ENCODE measurements at regions not wholly inside any gene's neighbourhood (a gene's known extent, or its start where the extent isn't known, plus 50 kb on each side); places are given as distances from the start of the nearest gene placed in this dataset.

GRCh38 chr6:132977413-132977812, 163.0 kb downstream of the RPS12 start:
- DNase-seq = no peak

GRCh38 chr6:132978685-132979084, 164.3 kb downstream of the RPS12 start:
- DNase-seq = no peak

GRCh38 chr6:132993738-132994137, 179.4 kb downstream of the RPS12 start:
- DNase-seq = no peak

DNA sequence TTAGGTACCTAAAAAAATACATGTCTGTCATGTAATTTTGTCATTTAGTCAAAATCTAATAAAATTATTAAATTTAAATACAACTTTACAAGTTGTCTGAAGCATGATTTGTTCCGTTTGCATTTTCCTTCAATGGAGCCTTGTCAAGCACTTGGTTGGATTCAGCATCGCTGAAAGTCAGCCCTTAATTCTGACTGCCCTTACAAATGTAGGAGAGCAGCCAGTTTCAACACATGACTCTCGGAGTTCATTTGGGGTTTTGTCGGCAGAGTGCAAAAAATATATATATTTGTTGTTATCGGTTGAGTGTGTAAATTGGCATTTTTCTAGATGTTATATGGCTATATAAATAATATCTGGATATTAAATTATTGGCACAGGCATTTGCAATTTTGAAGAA, 180.6 kb downstream of the RPS12 start:
- DNase-seq = no peak

DNA sequence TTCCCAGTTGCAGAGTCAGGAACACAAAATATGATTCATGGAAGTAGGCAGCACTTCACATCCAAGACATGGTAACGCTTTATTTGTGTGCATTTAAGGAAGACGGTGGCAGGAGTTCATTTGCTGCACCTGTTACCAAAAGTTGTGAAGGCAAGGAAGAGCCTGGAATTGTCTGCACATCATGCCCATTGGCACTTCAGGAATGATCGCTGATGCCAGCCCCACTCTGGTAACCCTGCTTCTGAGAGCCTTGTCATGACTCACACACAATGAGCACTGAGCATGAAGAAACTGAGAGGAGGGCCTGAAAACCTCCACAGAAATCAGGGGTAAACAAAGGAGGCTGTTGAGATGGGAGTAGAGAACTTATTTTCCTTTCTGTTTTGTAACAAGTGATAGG, 181.1 kb downstream of the RPS12 start:
- no peak for DNase-seq

GRCh38 chr6:132998418-132998817, 184.0 kb downstream of the RPS12 start:
- no peak for DNase-seq

GRCh38 chr6:133001040-133001565, 186.7 kb downstream of the RPS12 start:
- DNase-seq = no peak

- DNase-seq = no peak
These were observed 190.0 kb downstream of the RPS12 start for GRCh38 chr6:133004304-133004884.

- no peak for DNase-seq
These were observed 198.4 kb downstream of the RPS12 start for GRCh38 chr6:133012774-133013173.

- DNase-seq = peak; percentile 1
These were observed 202.3 kb downstream of the RPS12 start for GRCh38 chr6:133016631-133017030.

DNA sequence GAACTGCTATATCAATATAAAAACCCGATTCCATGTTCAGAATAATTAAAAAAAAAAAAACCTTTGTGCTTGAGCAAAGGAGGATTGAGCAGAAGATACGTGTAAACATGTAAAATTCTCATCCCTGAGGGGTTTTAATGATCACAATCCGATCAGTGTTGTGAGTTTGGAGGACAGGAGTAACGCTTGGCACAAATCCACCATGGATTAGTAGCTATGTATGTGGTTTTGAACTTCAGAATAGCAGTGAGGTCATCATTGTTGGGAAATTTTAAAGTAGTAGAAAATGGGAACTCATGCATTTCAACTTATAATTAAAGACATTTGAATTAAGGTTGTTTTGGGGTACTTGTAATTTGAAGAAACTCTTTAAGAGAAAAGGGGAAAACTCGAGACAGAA, 203.2 kb downstream of the RPS12 start:
- DNase-seq = peak; percentile 65

GRCh38 chr6:133026705-133027104, 212.3 kb downstream of the RPS12 start:
- DNase-seq = no peak

GRCh38 chr6:133033263-133033662, 207.9 kb upstream of the EYA4 start:
- DNase-seq = peak; percentile 27

- DNase-seq = no peak
These were observed 206.5 kb upstream of the EYA4 start for GRCh38 chr6:133034509-133035206.

- peak; percentile 1 for DNase-seq
These were observed 200.9 kb upstream of the EYA4 start for GRCh38 chr6:133040094-133040802.

GRCh38 chr6:133040803-133041419, 200.2 kb upstream of the EYA4 start:
- no peak for DNase-seq

DNA sequence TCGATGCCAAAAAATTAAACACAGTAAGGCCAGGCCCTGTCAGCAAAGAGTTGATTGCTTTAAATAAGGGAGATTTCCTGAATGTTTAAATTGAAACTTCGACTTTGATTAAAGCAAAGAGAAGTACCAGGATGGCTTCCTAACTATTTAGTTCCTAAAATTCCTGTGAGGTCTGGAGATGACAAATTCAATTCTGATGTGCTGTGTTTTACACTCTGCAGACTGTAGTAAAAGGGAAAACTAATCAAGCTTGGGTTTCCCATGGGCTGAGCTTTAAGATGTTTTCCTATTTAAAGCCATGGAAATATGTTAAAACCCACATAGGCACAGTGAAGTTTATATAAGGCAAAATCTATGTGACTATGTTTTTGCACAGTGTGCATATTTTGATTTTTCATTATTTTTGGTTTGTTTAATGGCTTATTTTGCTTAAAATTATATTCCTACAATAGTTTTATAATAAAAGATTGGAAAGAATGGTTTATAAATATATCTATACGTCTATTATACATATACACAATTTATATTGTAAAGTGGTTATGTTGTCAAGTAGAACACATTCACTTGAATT, 198.5 kb upstream of the EYA4 start:
- DNase-seq = no peak

DNA sequence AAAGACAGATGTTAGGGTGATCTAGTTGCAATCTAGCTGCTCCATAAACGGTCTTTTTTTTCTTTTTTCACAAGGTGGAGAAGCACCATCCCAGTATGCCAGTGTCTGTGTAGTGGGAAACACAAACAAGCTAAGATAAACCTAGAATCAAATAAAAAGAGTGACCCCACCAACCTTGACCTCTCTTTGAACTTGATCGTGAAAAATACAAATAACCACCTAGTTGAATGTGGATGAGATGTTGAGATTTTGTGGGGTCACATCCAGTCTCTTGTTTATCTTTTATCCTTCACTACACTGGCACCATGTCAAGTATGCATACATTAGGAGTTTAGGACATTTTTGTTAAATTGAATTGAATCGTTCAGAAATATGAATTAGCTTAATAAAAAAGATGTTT, 194.6 kb upstream of the EYA4 start:
- DNase-seq = no peak

DNA sequence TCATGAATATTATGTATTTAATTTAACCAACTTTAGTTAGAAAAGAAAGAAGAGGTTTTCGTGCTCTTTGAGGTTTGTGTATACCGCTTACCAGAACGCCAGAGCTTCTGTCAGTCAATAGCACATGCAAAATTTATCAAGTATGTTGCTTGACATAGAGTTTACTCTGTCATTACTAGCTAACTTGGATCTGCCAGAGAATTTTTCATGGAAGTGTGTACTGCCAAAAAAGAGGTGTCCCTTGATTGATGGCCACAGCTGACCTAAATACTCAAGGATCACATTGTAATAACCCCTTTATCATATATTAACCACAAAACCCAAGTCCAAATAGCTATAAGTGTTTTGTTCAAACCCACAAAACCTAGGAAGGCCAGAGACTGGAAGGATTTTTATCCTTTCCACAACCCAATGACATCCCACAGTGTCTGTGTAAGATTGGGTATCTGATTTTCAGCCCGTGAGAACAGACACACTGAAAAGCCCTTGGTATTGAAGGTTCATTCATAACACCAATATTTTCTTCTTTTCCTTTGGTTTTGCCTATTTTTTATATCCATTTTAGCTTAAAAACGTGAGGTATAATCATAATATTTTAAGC, 194.0 kb upstream of the EYA4 start:
- DNase-seq = no peak

GRCh38 chr6:133047706-133048105, 193.5 kb upstream of the EYA4 start:
- no peak for DNase-seq

DNA sequence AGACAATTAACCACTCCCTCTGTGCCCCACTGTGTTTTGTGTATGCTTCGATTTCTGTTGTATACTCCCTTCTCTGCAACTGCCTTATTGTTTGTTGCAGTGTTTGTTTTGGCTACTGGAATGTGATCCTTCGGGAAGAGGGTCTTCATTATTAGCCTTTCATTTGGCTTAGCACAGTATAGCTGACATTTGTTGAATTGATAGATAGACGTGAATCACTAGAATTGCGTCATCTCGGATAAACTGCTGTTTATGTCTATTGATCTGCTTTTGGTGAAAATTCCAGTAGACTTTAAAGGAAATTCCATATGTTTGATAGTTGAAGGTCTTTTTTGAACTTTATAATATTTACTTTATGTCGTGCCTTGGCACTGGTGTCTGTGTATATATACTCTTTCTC, 189.9 kb upstream of the EYA4 start:
- DNase-seq = no peak

DNA sequence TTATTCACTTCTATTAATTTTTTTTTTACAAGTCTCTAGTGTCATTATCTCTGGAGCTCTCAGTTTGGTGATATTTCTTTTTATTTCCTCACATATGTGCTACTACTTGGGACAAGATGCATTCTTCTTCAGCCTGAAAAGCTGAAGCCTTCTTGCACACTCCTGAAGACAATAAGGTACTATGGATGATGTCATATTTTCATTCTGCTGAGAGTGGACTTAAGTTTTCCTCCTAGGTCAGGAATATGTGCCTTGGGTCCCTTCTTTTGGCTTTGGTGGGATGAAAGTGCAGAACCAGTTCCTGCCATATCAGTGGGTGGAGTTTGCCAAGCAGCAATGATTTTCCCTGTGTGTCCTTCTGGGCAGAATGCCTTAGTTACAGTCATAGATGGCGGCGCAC, 188.7 kb upstream of the EYA4 start:
- no peak for DNase-seq

GRCh38 chr6:133055441-133055966, 185.7 kb upstream of the EYA4 start:
- no peak for DNase-seq
